GM10266 (cell line): ENCODE measurements at regions not wholly inside any gene's neighbourhood (a gene's known extent, or its start where the extent isn't known, plus 50 kb on each side); places are given as distances from the start of the nearest gene placed in this dataset.

Experiments
- DNase-seq: peaks from one replicate; pipeline ENCODE4 v3.0.0; 2012; ENCODE audit errors: extremely low spot score
- TF ChIP-seq, protein P1 (sequence below): IDR thresholded peaks from 2 replicates; pipeline ENCODE4 v1.5.1; 2012; ENCODE audit warnings: mild to moderate bottlenecking, low read depth; ENCODE audit not compliant: control insufficient read depth, insufficient read depth; ENCODE audit errors: missing control alignments

DNA sequence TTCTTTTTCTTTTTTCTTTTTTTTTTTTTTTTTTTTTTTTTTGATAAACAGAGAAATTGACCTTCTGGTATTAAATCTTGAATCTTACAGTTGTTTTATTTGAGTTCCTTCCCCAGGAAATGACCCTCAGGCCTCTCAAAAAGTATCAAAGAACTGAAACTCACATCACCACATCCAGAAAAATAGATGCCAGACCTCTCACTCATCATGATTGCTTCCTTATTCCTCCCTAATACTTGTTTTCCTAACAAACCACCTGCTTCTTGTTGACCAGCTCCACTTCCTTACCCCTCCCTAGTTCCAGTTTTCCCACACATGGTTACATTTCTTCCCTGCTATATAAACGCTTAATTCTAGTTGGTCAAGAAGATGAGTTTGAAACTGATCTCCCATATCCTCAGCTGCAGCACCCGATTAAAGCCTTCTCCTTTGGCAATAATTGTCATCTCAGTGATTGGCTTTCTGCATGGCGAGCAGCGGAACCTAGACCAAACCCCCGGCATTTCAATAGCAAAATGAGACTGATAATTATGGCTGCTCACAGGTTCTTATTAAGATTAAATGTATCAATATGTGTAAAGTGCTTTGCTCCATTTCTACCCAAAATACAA is 681.1 kb upstream of the AUTS2 start:
- no peak for DNase-seq
- TF ChIP-seq, protein P1, sequence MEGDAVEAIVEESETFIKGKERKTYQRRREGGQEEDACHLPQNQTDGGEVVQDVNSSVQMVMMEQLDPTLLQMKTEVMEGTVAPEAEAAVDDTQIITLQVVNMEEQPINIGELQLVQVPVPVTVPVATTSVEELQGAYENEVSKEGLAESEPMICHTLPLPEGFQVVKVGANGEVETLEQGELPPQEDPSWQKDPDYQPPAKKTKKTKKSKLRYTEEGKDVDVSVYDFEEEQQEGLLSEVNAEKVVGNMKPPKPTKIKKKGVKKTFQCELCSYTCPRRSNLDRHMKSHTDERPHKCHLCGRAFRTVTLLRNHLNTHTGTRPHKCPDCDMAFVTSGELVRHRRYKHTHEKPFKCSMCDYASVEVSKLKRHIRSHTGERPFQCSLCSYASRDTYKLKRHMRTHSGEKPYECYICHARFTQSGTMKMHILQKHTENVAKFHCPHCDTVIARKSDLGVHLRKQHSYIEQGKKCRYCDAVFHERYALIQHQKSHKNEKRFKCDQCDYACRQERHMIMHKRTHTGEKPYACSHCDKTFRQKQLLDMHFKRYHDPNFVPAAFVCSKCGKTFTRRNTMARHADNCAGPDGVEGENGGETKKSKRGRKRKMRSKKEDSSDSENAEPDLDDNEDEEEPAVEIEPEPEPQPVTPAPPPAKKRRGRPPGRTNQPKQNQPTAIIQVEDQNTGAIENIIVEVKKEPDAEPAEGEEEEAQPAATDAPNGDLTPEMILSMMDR = no peak

DNA sequence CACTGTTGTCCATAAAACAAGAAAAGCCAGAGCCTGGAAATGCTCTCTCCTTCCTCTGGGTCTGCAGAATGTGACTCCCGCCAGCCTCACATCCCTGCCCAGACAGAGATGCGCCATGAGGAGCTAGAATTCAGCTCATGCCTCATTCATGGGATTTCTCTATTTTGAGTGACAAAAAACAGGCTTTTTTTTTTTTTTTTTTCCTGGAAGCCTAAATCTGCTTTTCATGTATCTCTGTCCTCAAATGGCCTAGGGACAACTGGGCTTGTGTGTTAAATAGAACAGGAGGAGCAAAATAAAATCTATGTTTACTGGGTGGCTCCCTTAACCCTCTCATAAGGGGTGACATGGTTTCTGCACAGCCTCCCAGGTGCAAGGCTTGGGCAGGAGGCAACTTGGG is 679.7 kb upstream of the AUTS2 start:
- TF ChIP-seq, protein P1 = no peak
- DNase-seq = no peak

DNA sequence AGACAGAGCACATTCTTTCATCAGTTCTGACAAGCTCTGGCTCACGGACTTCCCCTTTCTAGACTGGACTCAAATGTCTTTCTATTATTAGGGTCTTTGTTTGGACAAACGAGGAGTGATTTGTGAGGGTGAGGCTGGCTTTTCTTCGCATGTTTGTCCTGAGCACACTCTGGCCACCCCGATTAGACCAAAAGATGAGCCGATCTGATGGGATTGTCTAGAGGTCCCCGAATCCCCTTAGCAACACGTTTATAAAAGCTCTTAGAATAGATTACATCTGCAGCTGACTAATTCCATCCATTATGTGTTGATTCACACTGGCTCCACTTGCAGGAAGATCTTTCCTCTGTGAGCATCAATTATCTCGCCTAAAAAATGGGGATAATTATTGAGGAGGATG is 675.4 kb upstream of the AUTS2 start:
- DNase-seq = no peak
- TF ChIP-seq, protein P1 = no peak

DNA sequence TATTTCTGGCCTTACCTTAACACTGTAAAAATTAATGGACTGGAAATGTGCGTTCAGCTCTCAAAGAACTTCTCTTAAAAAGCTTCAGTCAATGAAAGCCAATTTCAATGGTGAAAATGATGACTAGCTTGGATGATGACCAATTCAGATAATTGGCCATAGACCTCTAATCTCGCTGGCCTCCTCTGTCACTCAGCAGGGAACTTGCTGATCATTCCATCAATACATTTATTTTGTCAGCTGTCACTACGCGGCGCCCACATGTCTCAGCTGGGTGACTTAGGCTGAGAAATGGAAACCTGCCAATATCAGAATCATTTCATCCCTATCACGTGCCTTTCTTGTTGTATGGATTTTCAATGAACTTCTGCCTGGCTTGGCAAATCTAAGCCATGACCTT is 673.0 kb upstream of the AUTS2 start:
- DNase-seq = no peak
- TF ChIP-seq, protein P1 = no peak

DNA sequence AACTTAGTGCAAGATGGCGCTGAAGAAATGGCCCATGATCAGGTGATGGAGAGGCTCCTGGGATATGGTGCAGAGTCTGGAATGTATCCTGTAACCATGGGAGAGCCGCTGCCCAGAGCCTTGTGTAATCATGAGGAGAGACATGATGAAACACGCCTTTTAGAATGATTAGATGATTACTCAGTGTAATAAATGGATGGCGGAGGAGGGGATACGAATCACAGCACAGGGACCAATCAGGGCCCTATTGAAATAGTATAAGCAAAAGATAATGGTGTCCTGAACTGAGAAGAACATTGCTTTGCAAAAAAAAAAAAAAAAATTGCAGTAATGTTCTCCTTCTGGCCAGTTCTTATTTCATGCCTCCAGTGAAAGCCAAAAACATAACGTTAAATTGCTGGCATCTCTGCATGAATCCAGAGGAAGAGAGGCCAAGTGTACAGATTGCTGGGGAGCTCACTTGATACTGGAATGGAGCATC is 668.5 kb upstream of the AUTS2 start:
- no peak for DNase-seq
- TF ChIP-seq, protein P1 = no peak

DNA sequence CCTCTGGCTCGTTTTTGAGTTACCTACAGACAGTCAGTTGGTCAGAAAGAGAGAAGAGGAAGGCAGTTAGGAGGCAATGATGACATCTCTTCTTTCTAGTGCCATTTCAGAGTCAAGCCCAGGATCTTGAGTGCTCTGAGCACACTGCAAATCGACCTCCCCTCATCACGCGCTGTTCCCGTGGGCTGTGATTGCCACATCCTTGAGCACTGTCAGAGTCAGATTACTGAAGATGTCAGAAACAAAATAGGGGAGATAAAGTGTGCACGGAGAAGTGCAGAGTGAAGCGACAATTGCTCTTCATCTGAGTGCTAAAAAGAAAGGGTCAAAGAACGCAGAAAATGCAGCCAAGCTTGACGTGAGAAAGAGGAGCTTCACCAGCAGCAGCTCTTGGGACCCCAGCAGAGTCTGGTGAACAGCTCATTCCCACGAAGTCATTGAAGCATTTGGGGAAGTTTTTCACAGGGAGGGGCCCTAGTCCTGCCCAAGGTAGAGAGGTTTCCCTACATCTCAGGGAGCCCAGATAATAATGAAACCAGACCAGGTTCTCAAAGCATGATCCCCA is 661.7 kb upstream of the AUTS2 start:
- TF ChIP-seq, protein P1 = no peak
- DNase-seq = no peak

DNA sequence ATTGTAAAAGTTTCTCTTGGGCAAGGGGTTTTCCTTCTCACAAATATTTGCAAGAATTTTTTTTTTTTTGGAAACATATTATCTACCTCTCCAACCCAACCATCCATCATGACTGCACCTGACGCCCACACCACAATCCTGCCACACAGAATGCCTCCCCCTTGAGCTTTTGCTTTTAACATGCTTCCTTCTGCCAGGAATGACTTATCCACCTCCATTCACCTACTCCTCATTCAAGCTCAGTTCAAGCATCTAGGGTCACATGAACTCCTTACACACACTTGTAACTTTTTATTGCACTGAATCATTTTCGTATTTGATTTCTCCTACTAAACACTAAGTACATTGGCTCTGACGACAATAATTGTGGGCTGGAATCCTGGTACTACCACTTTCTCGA is 660.1 kb upstream of the AUTS2 start:
- no peak for DNase-seq
- TF ChIP-seq, protein P1 = no peak
